SK-N-DZ (cell line): ENCODE measurements at regions not wholly inside any gene's neighbourhood (a gene's known extent, or its start where the extent isn't known, plus 50 kb on each side); places are given as distances from the start of the nearest gene placed in this dataset.

ENCODE experiments used
- DNase-seq: peaks from one replicate; pipeline ENCODE4 v3.0.0-alpha.2; 2015; ENCODE audit warnings: low spot score

GRCh38 chr20:48092596-48093280, 307.5 kb upstream of the SULF2 start:
- DNase-seq = no peak

GRCh38 chr20:48090784-48091183, 305.5 kb upstream of the SULF2 start:
- no peak for DNase-seq

GRCh38 chr20:48090314-48090713, 305.0 kb upstream of the SULF2 start:
- DNase-seq = no peak

- DNase-seq = no peak
Measured at GRCh38 chr20:48080583-48080982, 295.3 kb upstream of the SULF2 start.

GRCh38 chr20:48079028-48079427, 293.7 kb upstream of the SULF2 start:
- DNase-seq = no peak

GRCh38 chr20:48076747-48077146, 291.5 kb upstream of the SULF2 start:
- DNase-seq = peak; percentile 73

- DNase-seq = no peak
Measured at GRCh38 chr20:48076247-48076646, 291.0 kb upstream of the SULF2 start.

- peak; percentile 95 for DNase-seq
Measured at GRCh38 chr20:48075591-48076174, 290.4 kb upstream of the SULF2 start.

- DNase-seq = no peak
Measured at GRCh38 chr20:48070991-48071652, 285.8 kb upstream of the SULF2 start.

GRCh38 chr20:48069596-48069995, 284.3 kb upstream of the SULF2 start:
- DNase-seq = no peak

- no peak for DNase-seq
Measured at GRCh38 chr20:48066851-48067250, 281.6 kb upstream of the SULF2 start.

GRCh38 chr20:48066246-48066645, 281.0 kb upstream of the SULF2 start:
- no peak for DNase-seq

GRCh38 chr20:48065833-48066232, 280.6 kb upstream of the SULF2 start:
- DNase-seq = no peak

- DNase-seq = no peak
Measured at GRCh38 chr20:48064929-48065328, 279.6 kb upstream of the SULF2 start.

GRCh38 chr20:48060841-48061720, 275.8 kb upstream of the SULF2 start:
- DNase-seq = no peak

- no peak for DNase-seq
Measured at GRCh38 chr20:48058611-48059559, 273.6 kb upstream of the SULF2 start.

- DNase-seq = no peak
Measured at GRCh38 chr20:48057739-48058138, 272.5 kb upstream of the SULF2 start.

GRCh38 chr20:48057251-48057650, 272.0 kb upstream of the SULF2 start:
- peak; percentile 93 for DNase-seq

GRCh38 chr20:48056218-48056617, 270.9 kb upstream of the SULF2 start:
- DNase-seq = peak; percentile 51

- DNase-seq = no peak
Measured at GRCh38 chr20:48054051-48054450, 268.8 kb upstream of the SULF2 start.

- no peak for DNase-seq
Measured at GRCh38 chr20:48052475-48052835, 267.2 kb upstream of the SULF2 start.
